GM12873 (cell line): ENCODE measurements at regions not wholly inside any gene's neighbourhood (a gene's known extent, or its start where the extent isn't known, plus 50 kb on each side); places are given as distances from the start of the nearest gene placed in this dataset.

Source experiments
- TF ChIP-seq, protein P1 (sequence below): IDR thresholded peaks from 2 replicates; pipeline ENCODE4 v1.5.1; 2012; ENCODE audit warnings: low read depth, mild to moderate bottlenecking, moderate library complexity, low read length, control low read depth; ENCODE audit not compliant: insufficient read depth; ENCODE audit errors: missing control alignments

DNA sequence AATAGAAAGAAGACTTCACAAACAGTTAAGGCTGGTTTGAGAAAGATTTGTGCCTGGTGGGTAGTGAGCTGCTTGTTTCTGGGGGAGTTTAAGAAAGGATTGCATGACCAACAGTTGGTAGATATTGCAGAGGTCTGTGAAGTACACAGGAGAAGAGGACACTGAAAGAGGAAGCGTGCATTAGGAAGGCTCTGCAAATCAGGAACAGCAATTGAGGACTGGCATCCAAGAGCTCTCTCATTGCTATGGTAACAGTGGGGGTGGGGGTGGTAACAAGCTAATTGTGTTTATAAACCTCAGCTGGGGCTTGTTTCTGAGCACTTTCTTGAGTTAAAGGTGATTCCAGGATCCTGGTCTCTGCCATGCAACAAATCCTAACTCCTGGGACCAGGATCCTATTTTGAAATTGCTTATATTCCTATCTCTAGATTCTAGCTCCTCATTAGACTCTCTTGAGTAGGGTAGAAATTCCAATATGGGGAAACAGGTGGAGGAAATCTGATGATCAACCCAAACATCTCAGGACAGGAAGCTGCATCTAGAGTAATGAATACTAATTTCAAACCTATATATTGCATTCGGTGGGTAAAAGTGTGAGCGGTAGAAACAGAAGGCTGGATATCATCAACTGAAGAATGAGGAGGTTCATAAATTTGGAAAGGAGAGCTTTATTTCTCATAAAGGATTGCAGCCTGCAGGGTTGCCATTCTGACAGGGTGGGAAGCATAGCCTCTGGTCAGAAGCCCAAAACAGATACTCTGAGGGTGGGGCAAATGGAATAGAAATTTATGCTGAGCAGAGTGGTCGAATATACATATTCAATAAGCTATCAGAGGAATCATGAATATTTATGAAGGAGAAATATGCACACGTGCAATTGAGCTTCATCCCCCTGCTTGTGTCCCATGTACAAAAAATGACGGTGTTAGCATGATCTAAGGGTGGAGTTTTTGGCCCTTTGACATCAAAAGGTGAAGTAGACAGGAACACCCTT, 79.4 kb downstream of the PTTG1 start:
- TF ChIP-seq, protein P1, sequence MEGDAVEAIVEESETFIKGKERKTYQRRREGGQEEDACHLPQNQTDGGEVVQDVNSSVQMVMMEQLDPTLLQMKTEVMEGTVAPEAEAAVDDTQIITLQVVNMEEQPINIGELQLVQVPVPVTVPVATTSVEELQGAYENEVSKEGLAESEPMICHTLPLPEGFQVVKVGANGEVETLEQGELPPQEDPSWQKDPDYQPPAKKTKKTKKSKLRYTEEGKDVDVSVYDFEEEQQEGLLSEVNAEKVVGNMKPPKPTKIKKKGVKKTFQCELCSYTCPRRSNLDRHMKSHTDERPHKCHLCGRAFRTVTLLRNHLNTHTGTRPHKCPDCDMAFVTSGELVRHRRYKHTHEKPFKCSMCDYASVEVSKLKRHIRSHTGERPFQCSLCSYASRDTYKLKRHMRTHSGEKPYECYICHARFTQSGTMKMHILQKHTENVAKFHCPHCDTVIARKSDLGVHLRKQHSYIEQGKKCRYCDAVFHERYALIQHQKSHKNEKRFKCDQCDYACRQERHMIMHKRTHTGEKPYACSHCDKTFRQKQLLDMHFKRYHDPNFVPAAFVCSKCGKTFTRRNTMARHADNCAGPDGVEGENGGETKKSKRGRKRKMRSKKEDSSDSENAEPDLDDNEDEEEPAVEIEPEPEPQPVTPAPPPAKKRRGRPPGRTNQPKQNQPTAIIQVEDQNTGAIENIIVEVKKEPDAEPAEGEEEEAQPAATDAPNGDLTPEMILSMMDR = no peak

DNA sequence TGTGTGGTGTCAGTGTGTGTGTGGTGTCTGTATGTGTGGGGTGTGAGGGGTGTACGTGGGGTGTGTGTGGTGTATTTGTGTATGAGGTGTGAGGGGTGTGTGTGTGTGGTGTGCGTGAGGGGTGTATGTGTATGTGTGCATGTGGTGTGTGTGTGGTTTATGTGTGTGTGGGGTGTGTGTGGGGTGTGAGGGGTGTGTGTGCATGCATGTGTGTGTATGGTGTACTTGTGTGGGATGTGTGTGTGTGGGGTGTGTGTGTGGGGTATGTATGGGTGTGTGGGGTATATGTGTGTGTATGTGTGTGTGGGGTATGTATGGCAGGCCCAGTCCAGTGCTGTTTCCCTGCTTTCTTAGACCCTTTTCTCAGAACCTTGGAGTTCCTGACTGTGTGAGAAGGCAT, 83.3 kb downstream of the PTTG1 start:
- TF ChIP-seq, protein P1 = no peak

- TF ChIP-seq, protein P1 = no peak
Observed at GRCh38 chr5:160506006-160507004, 84.7 kb downstream of the PTTG1 start.

GRCh38 chr5:160507221-160507721, 85.6 kb downstream of the PTTG1 start:
- TF ChIP-seq, protein P1 = no peak

DNA sequence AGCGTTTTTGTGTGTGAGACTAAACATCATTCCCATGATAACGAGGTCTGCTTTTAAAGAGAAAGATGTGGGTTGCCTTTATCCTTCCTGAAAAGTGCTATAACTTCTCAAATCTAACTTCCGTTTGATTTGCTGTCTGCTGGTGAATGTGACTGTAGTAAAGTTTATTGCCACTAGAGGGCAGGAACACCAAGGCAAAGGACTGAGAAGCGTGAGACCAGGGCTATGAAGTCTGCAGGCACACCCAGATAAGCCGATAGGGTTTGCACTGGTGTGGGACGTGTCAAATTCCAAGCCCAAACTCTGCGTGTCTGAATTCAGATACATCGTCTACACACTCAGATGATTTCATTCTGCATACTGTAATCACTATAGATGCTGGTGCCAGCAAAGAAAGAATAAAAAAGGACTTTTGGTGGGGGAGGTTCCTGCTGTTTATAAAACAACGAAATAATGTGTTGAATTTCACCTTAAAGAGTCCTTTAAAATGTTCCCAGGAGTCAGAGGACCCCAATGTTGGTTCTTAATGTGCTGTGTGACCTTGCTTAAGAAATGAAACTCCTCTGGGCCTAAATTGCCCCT, 87.2 kb downstream of the PTTG1 start:
- TF ChIP-seq, protein P1 = peak; percentile 79

- TF ChIP-seq, protein P1 = no peak
Observed at GRCh38 chr5:160511280-160511929, 89.8 kb downstream of the PTTG1 start.
